Neural crest cell (in vitro differentiated cells): ENCODE measurements at regions not wholly inside any gene's neighbourhood (a gene's known extent, or its start where the extent isn't known, plus 50 kb on each side); places are given as distances from the start of the nearest gene placed in this dataset.

ENCODE experiments used
- DNase-seq: peaks from one replicate; pipeline ENCODE4 v3.0.0; 2021; ENCODE audit warnings: low read depth, mixed read lengths, low spot score
- H3K27ac Mint-ChIP-seq: one replicate; pipeline ENCODE4 v1.8.0; 2021; ENCODE audit warnings: mild to moderate bottlenecking, mixed read lengths; ENCODE audit not compliant: unreplicated experiment
- H3K27me3 Mint-ChIP-seq: 2 replicates; pipeline ENCODE4 v1.8.0; 2021; ENCODE audit warnings: low read depth, mild to moderate bottlenecking, mixed read lengths
- H3K36me3 Mint-ChIP-seq: 2 replicates; pipeline ENCODE4 v1.8.0; 2021; ENCODE audit warnings: low read depth, mild to moderate bottlenecking, mixed read lengths
- H3K4me1 Mint-ChIP-seq: 2 replicates; pipeline ENCODE4 v1.8.0; 2021; ENCODE audit warnings: mixed read lengths
- H3K4me3 Mint-ChIP-seq: one replicate; pipeline ENCODE4 v1.8.0; 2021; ENCODE audit warnings: mild to moderate bottlenecking, mixed read lengths
- H3K9me3 Mint-ChIP-seq: 2 replicates; pipeline ENCODE4 v1.8.0; 2021; ENCODE audit warnings: mixed read lengths
- CTCF ChIP-seq: fragments of 200-600 bp; sonication (generic); conservative IDR thresholded peaks from 2 replicates; pipeline ENCODE4 v1.5.0; 2021; ENCODE audit warnings: antibody characterized with exemption, mild to moderate bottlenecking

DNA sequence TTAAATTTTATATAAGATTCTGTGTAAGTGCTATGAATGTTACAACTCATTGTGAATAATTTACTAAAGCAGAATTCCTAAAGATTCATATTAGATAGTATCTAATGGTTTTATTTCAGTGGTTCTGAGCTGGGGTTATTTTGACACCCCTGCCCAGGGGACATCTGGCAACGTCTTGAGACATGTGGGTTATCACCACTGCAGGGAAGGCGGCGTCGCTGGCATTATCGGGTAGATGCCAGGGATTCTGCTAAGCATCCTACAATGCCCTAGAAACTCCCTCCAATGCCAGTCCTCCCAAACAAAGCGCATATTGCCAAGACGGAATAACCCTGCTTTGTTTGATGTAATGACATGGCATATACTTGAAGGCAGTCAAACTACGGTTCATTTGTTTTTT lies 372.3 kb upstream of the ZFHX3 start:
- Mint-ChIP-seq H3K27ac (no peak overlapping the region), H3K9me3 (peaks cover 3% of the 10 kb centered on the region), H3K36me3 (no peaks in the 10 kb centered on the region), H3K27me3 (no peaks in the 10 kb centered on the region), H3K4me3 (no peak overlapping the region), H3K4me1 (peaks cover 6% of the 10 kb centered on the region)
- DNase-seq, result no peak
- no peak for TF ChIP-seq CTCF

DNA sequence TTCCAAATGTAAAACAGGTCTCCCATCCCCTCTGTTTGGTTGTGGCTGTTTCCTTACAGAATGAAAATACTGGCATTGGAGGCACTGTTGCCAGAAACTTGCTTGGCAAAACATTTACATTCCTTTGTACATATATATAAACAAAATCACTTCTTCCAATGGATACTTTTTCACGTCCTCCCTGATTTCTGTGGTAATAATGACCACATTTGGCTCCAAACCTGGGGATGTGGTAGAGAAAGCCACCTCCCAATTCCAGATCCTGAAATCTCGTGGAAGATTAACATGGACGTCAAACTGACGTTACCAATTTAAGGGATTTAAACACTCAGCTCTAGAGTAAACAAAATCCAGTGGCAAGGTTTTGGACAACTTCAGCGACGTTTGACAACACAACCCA lies 370.8 kb upstream of the ZFHX3 start:
- no peaks in the 10 kb centered on the region for H3K27me3 Mint-ChIP-seq
- TF ChIP-seq CTCF, result no peak

DNA sequence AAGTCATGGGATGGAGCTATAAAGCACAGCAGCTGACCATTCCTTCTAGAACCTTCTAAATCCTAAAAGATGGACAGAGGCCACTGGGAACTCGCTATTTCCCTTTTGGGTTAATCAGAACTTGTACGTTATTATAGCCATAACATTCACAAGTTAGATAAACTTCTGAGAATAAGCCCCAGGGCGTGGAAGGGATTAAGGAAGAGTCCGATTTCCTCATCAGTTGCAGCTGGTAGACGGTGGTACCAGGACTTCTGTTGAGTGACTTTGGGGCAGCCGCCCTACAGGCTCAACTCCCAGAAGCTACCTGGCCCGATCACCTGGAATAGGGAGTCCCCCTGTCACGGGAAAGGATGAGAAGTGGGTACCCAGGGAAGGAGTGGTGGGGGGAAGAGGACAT lies 370.1 kb upstream of the ZFHX3 start:
- no peaks in the 10 kb centered on the region for H3K36me3 Mint-ChIP-seq
- no peak for DNase-seq
- peaks cover 3% of the 10 kb centered on the region for H3K9me3 Mint-ChIP-seq
- H3K27me3 Mint-ChIP-seq, result no peaks in the 10 kb centered on the region
- TF ChIP-seq CTCF, result no peak
- H3K4me3 Mint-ChIP-seq, result no peak overlapping the region
- no peak overlapping the region for H3K27ac Mint-ChIP-seq
- peaks cover 6% of the 10 kb centered on the region for H3K4me1 Mint-ChIP-seq

More for the DNA sequence above, 370.8 kb upstream of the ZFHX3 start:
- H3K27ac Mint-ChIP-seq, result no peak overlapping the region
- DNase-seq, result no peak
- H3K4me3 Mint-ChIP-seq, result no peak overlapping the region
- H3K4me1 Mint-ChIP-seq, result peaks cover 6% of the 10 kb centered on the region
- H3K9me3 Mint-ChIP-seq, result peaks cover 3% of the 10 kb centered on the region
- H3K36me3 Mint-ChIP-seq, result no peaks in the 10 kb centered on the region

- Mint-ChIP-seq H3K27ac (no peak overlapping the region), H3K9me3 (peaks cover 3% of the 10 kb centered on the region), H3K4me1 (no peaks in the 10 kb centered on the region), H3K27me3 (no peaks in the 10 kb centered on the region), H3K36me3 (no peaks in the 10 kb centered on the region), H3K4me3 (no peak overlapping the region)
- no peak for DNase-seq
- TF ChIP-seq CTCF, result no peak
Measured at GRCh38 chr16:73415286-73415685, 367.4 kb upstream of the ZFHX3 start.

GRCh38 chr16:73414638-73415037 lies 366.7 kb upstream of the ZFHX3 start:
- Mint-ChIP-seq H3K4me1 (no peaks in the 10 kb centered on the region), H3K4me3 (no peak overlapping the region)
- DNase-seq, result no peak

More at GRCh38 chr16:73414638-73415037, 366.7 kb upstream of the ZFHX3 start:
- Mint-ChIP-seq H3K36me3 (no peaks in the 10 kb centered on the region), H3K27ac (no peak overlapping the region), H3K9me3 (peaks cover 4% of the 10 kb centered on the region), H3K27me3 (no peaks in the 10 kb centered on the region)
- no peak for TF ChIP-seq CTCF
